ENCODE measurements at regions not wholly inside any gene's neighbourhood (a gene's known extent, or its start where the extent isn't known, plus 50 kb on each side); places are given as distances from the start of the nearest gene placed in this dataset.

GRCh38 chr3:177824841-177825240 lies 627.6 kb upstream of the TBL1XR1 start:
- DNase-seq = no peak
- no peaks in the 10 kb centered on the region for H3K27me3 ChIP-seq
- intact Hi-C loops (cut with DNase I) = no loop called here
- no peaks in the 10 kb centered on the region for H3K36me3 ChIP-seq
- peaks cover 25 to 46% of the 10 kb centered on the region in 2 donors for H3K4me1 ChIP-seq
- H3K27ac ChIP-seq = peak overlapping the region in 2 of 3 donors; percentile 87 to 91
- no peak overlapping the region for H3K4me3 ChIP-seq (replicated peaks in 1 of 3)
- no peaks in the 10 kb centered on the region for H3K9me3 ChIP-seq
- WGBS, 2 donors = 64 to 69% methylated on average over 4 of the region's 4 CpGs
- TF ChIP-seq POLR2A (IDR thresholded peaks at IDR 0.05) = no peak
- no peak for TF ChIP-seq CTCF (IDR thresholded peaks at IDR 0.05)

GRCh38 chr3:177826253-177826652 lies 629.0 kb upstream of the TBL1XR1 start:
- intact Hi-C loops (cut with DNase I) = no loop called here
- Histone ChIP-seq H3K27me3 (no peaks in the 10 kb centered on the region), H3K4me3 (replicated peaks in 1 of 3) (no peak overlapping the region), H3K9me3 (no peaks in the 10 kb centered on the region), H3K27ac (no peak overlapping the region), H3K4me1 (peaks cover 27 to 48% of the 10 kb centered on the region in 2 donors), H3K36me3 (no peaks in the 10 kb centered on the region)
- no peak for TF ChIP-seq POLR2A (IDR thresholded peaks at IDR 0.05)
- TF ChIP-seq CTCF (IDR thresholded peaks at IDR 0.05) = no peak
- no peak for DNase-seq
- 90 to 97% methylated on average over 5 to 10 of the region's 10 CpGs for WGBS, 2 donors

- Histone ChIP-seq H3K9me3 (no peaks in the 10 kb centered on the region), H3K4me3 (replicated peaks in 1 of 3) (no peak overlapping the region), H3K4me1 (peaks cover 27 to 39% of the 10 kb centered on the region in 2 donors), H3K27ac (no peak overlapping the region), H3K27me3 (no peaks in the 10 kb centered on the region), H3K36me3 (no peaks in the 10 kb centered on the region)
- intact Hi-C loops (cut with DNase I) = no loop called here
- TF ChIP-seq CTCF (IDR thresholded peaks at IDR 0.05) (no peak), POLR2A (IDR thresholded peaks at IDR 0.05) (no peak)
- DNase-seq = no peak
- WGBS, 2 donors = 89 to 97% methylated on average over 5 of the region's 5 CpGs
These were observed 630.4 kb upstream of the TBL1XR1 start for GRCh38 chr3:177827511-177828207.

- intact Hi-C loops (cut with DNase I) = no loop called here
- no peak overlapping the region for H3K4me3 ChIP-seq (replicated peaks in 1 of 3)
- no peaks in the 10 kb centered on the region for H3K9me3 ChIP-seq
- no peaks in the 10 kb centered on the region for H3K36me3 ChIP-seq
- TF ChIP-seq POLR2A (IDR thresholded peaks at IDR 0.05) (no peak), CTCF (IDR thresholded peaks at IDR 0.05) (no peak)
- no peaks in the 10 kb centered on the region for H3K27me3 ChIP-seq
- no peak for DNase-seq
- H3K27ac ChIP-seq = no peak overlapping the region
- H3K4me1 ChIP-seq = peaks cover 24 to 41% of the 10 kb centered on the region in 2 donors
- WGBS, 2 donors = 97% methylated on average over 1 of the region's 1 CpG
These were observed 630.9 kb upstream of the TBL1XR1 start for GRCh38 chr3:177828208-177828565.

- intact Hi-C loops (cut with DNase I) = no loop called here
- no peak for TF ChIP-seq POLR2A (IDR thresholded peaks at IDR 0.05)
- TF ChIP-seq CTCF (IDR thresholded peaks at IDR 0.05) = no peak
- Histone ChIP-seq H3K4me3 (replicated peaks in 1 of 3) (no peak overlapping the region), H3K9me3 (no peaks in the 10 kb centered on the region), H3K27ac (peak overlapping the region; percentile 3 to 27 (median 5)), H3K27me3 (no peaks in the 10 kb centered on the region), H3K4me1 (peaks cover 9 to 26% of the 10 kb centered on the region in 2 donors), H3K36me3 (no peaks in the 10 kb centered on the region)
- peak in 1 of 2 donors; percentile 26 for DNase-seq
- 37 to 39% methylated on average over 3 of the region's 3 CpGs for WGBS, 2 donors
These were observed 633.1 kb upstream of the TBL1XR1 start for GRCh38 chr3:177830411-177830849.

Data from thyroid gland (tissue), 4 donors.